HG03342 (cell line): ENCODE measurements at regions not wholly inside any gene's neighbourhood (a gene's known extent, or its start where the extent isn't known, plus 50 kb on each side); places are given as distances from the start of the nearest gene placed in this dataset.

ENCODE experiments used
- ATAC-seq: cut with Tn5 transposase; IDR thresholded peaks from one replicate; pipeline ENCODE4 v1.9.1; 2021; ENCODE audit warnings: mild to moderate bottlenecking, moderate library complexity; ENCODE audit not compliant: unreplicated experiment

GRCh38 chr18:76255070-76255683 is 239.9 kb downstream of the ZNF516 start:
- ATAC-seq = no peak

- ATAC-seq = no peak
These were observed 242.2 kb downstream of the ZNF516 start for GRCh38 chr18:76252880-76253279.

GRCh38 chr18:76252139-76252538 is 242.9 kb downstream of the ZNF516 start:
- no peak for ATAC-seq

GRCh38 chr18:76251691-76252090 is 243.4 kb downstream of the ZNF516 start:
- no peak for ATAC-seq

- no peak for ATAC-seq
These were observed 248.5 kb downstream of the ZNF516 start for GRCh38 chr18:76246590-76246989.

- no peak for ATAC-seq
These were observed 260.4 kb downstream of the ZNF516 start for GRCh38 chr18:76234676-76235060.

GRCh38 chr18:76233876-76234675 is 261.0 kb downstream of the ZNF516 start:
- no peak for ATAC-seq

GRCh38 chr18:76233406-76233805 is 261.6 kb downstream of the ZNF516 start:
- no peak for ATAC-seq

GRCh38 chr18:76232779-76233178 is 262.3 kb downstream of the ZNF516 start:
- no peak for ATAC-seq

- ATAC-seq = no peak
These were observed 263.0 kb downstream of the ZNF516 start for GRCh38 chr18:76232010-76232409.

GRCh38 chr18:76231402-76231801 is 263.6 kb downstream of the ZNF516 start:
- ATAC-seq = no peak

GRCh38 chr18:76230791-76231190 is 264.3 kb downstream of the ZNF516 start:
- no peak for ATAC-seq

GRCh38 chr18:76228716-76229115 is 266.3 kb downstream of the ZNF516 start:
- ATAC-seq = no peak

GRCh38 chr18:76227759-76228158 is 267.3 kb downstream of the ZNF516 start:
- no peak for ATAC-seq

GRCh38 chr18:76223403-76223802 is 271.6 kb downstream of the ZNF516 start:
- no peak for ATAC-seq

GRCh38 chr18:76219023-76219422 is 276.0 kb downstream of the ZNF516 start:
- no peak for ATAC-seq

- ATAC-seq = no peak
These were observed 278.9 kb downstream of the ZNF516 start for GRCh38 chr18:76216096-76216495.

GRCh38 chr18:76213991-76214390 is 281.1 kb downstream of the ZNF516 start:
- ATAC-seq = no peak

- no peak for ATAC-seq
These were observed 282.1 kb downstream of the ZNF516 start for GRCh38 chr18:76212960-76213359.

GRCh38 chr18:76209597-76209996 is 285.4 kb downstream of the ZNF516 start:
- ATAC-seq = no peak

GRCh38 chr18:76208678-76209306 is 286.2 kb downstream of the ZNF516 start:
- peak; percentile 48 for ATAC-seq

- ATAC-seq = no peak
These were observed 289.1 kb downstream of the ZNF516 start for GRCh38 chr18:76205906-76206305.
